ENCODE measurements at regions not wholly inside any gene's neighbourhood (a gene's known extent, or its start where the extent isn't known, plus 50 kb on each side); places are given as distances from the start of the nearest gene placed in this dataset.

- TF ChIP-seq, protein P1, sequence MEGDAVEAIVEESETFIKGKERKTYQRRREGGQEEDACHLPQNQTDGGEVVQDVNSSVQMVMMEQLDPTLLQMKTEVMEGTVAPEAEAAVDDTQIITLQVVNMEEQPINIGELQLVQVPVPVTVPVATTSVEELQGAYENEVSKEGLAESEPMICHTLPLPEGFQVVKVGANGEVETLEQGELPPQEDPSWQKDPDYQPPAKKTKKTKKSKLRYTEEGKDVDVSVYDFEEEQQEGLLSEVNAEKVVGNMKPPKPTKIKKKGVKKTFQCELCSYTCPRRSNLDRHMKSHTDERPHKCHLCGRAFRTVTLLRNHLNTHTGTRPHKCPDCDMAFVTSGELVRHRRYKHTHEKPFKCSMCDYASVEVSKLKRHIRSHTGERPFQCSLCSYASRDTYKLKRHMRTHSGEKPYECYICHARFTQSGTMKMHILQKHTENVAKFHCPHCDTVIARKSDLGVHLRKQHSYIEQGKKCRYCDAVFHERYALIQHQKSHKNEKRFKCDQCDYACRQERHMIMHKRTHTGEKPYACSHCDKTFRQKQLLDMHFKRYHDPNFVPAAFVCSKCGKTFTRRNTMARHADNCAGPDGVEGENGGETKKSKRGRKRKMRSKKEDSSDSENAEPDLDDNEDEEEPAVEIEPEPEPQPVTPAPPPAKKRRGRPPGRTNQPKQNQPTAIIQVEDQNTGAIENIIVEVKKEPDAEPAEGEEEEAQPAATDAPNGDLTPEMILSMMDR (IDR thresholded peaks at IDR 0.05), result no peak
- no peak for TF ChIP-seq POLR2A (IDR thresholded peaks at IDR 0.05)
Measured at GRCh38 chr4:28832444-28832843, 1887.7 kb upstream of the PCDH7 start.

Data from body of pancreas (tissue), 4 donors.